Panc1 (cell line): ENCODE measurements at regions not wholly inside any gene's neighbourhood (a gene's known extent, or its start where the extent isn't known, plus 50 kb on each side); places are given as distances from the start of the nearest gene placed in this dataset.

Source experiments
- ATAC-seq: fragments of 200-7000 bp; cut with Tn5 transposase; 2 replicates; pipeline ENCODE4 v1.9.1; 2020; ENCODE audit warnings: mild to moderate bottlenecking, moderate library complexity
- BruUV-seq: library from RNA; stranded (reverse); fragments of 400-500 nt; replicated peaks from 2 replicates; lab custom pipeline; 2021; lab: Mats Ljungman, UMichigan
- CTCF ChIA-PET: fragments of 300-600 bp; sonication (Branson Sonifier 250); formaldehyde crosslinking; loops from one replicate; lab custom pipeline; 2022; ENCODE audit warnings: antibody characterized with exemption; lab: Charles Lee
- POLR2A ChIA-PET: fragments of 300-600 bp; sonication (Branson Sonifier 250); formaldehyde crosslinking; loops from one replicate; lab custom pipeline; 2022; ENCODE audit warnings: antibody characterized with exemption; lab: Charles Lee
- DNase-seq: peaks from one replicate; pipeline ENCODE4 v3.0.0-alpha.2; 2010; ENCODE audit warnings: low read depth, low spot score
- H3K27ac ChIP-seq: 2 replicates; pipeline ENCODE4 v1.5.1; 2011; ENCODE audit warnings: mild to moderate bottlenecking, low read length, inconsistent platforms
- H3K27me3 ChIP-seq: fragments of 200-500 bp; sonication (Bioruptor generic); 2 replicates; pipeline ENCODE4 v1.6.0; 2014; ENCODE audit warnings: low read length, inconsistent platforms; ENCODE audit not compliant: control insufficient read depth, insufficient read depth
- H3K36me3 ChIP-seq: fragments of 200-500 bp; sonication (Bioruptor generic); 2 replicates; pipeline ENCODE4 v1.5.1; 2014; ENCODE audit warnings: inconsistent platforms, mild to moderate bottlenecking, low read length, moderate library complexity; ENCODE audit not compliant: control insufficient read depth, insufficient read depth
- H3K4me1 ChIP-seq: 2 replicates; pipeline ENCODE4 v1.5.1; 2011; ENCODE audit warnings: inconsistent platforms, mild to moderate bottlenecking, low read length, moderate library complexity; ENCODE audit not compliant: control insufficient read depth, insufficient read depth
- H3K4me3 ChIP-seq, 2 experiments: 2 replicates each; pipeline ENCODE4 v1.5.1; 2011 to 2012; ENCODE audit warnings: low read depth in 2 of 2, low read length in 2 of 2, mild to moderate bottlenecking in 2 of 2, inconsistent platforms in 1 of 2, moderate library complexity in 1 of 2
- H3K9me3 ChIP-seq: fragments of 200-500 bp; sonication (Bioruptor generic); 2 replicates; pipeline ENCODE4 v1.5.1; 2014; ENCODE audit warnings: low read depth, mild to moderate bottlenecking, inconsistent platforms, low read length, moderate library complexity; ENCODE audit not compliant: control insufficient read depth, insufficient read depth
- POLR2AphosphoS5 ChIP-seq: IDR thresholded peaks from 2 replicates; pipeline ENCODE4 v1.6.1; 2012; ENCODE audit warnings: mild to moderate bottlenecking, low read depth, low read length, moderate library complexity
- SIN3A ChIP-seq: IDR thresholded peaks from 2 replicates; pipeline ENCODE4 v1.6.1; 2012; ENCODE audit warnings: low read depth, mild to moderate bottlenecking, low read length, moderate library complexity, borderline replicate concordance; ENCODE audit not compliant: insufficient read depth
- TCF7L2 ChIP-seq: IDR thresholded peaks from 2 replicates; pipeline ENCODE4 v1.6.1; 2011; ENCODE audit warnings: mild to moderate bottlenecking, low read depth, low read length, inconsistent platforms
- in situ Hi-C: cut with HindIII; loops from 2 replicates; pipeline ENCODE4 v1.10.0; 2016; ENCODE audit warnings: low sequenced_read_pairs, low pct_unique_long_range_greater_than_20kb
- intact Hi-C: fragments of 100-400 bp; cut with micrococcal nuclease; formaldehyde crosslinking; loops from one replicate; pipeline ENCODE4 v1.10.0; 2022; ENCODE audit not compliant: unreplicated experiment
- TF ChIP-seq, protein P1 (sequence below), 2 experiments: IDR thresholded peaks; 2 replicates each; pipeline ENCODE4 v1.6.1; 2011 to 2012; ENCODE audit warnings: low read depth in 2 of 2, control low read depth in 1 of 2, low read length in 1 of 2, mild to moderate bottlenecking in 1 of 2, moderate library complexity in 1 of 2; ENCODE audit not compliant: insufficient read depth in 1 of 2
- TF ChIP-seq, protein P2 (sequence below): fragments of 450-650 bp; IDR thresholded peaks from 2 replicates; pipeline ENCODE4 v1.5.1; 2017; ENCODE audit warnings: mild to moderate bottlenecking

DNA sequence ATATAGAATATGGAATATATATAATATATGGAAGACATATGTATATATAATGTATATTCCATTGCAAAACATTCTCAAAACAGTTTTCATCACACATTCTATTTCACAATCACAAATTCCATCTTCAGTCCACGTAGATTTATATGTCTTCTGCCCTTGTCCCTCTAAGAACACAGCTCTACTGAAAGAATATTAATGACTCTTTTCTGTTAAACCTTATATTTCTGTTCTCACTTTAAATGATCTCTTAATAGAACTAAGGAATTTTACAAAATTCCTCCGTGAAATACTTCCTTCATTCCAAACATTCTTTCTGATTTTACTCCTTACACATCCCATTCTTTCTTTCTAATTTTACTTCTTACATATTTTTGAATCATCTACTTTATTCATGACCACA, 1043.1 kb upstream of the PABPC4L start:
- Histone ChIP-seq H3K4me1 (no peaks in the 10 kb centered on the region), H3K36me3 (no peaks in the 10 kb centered on the region), H3K4me3 (no peak overlapping the region), H3K27ac (no peak overlapping the region), H3K27me3 (no peaks in the 10 kb centered on the region), H3K9me3 (no peaks in the 10 kb centered on the region)
- TF ChIP-seq, protein P1, sequence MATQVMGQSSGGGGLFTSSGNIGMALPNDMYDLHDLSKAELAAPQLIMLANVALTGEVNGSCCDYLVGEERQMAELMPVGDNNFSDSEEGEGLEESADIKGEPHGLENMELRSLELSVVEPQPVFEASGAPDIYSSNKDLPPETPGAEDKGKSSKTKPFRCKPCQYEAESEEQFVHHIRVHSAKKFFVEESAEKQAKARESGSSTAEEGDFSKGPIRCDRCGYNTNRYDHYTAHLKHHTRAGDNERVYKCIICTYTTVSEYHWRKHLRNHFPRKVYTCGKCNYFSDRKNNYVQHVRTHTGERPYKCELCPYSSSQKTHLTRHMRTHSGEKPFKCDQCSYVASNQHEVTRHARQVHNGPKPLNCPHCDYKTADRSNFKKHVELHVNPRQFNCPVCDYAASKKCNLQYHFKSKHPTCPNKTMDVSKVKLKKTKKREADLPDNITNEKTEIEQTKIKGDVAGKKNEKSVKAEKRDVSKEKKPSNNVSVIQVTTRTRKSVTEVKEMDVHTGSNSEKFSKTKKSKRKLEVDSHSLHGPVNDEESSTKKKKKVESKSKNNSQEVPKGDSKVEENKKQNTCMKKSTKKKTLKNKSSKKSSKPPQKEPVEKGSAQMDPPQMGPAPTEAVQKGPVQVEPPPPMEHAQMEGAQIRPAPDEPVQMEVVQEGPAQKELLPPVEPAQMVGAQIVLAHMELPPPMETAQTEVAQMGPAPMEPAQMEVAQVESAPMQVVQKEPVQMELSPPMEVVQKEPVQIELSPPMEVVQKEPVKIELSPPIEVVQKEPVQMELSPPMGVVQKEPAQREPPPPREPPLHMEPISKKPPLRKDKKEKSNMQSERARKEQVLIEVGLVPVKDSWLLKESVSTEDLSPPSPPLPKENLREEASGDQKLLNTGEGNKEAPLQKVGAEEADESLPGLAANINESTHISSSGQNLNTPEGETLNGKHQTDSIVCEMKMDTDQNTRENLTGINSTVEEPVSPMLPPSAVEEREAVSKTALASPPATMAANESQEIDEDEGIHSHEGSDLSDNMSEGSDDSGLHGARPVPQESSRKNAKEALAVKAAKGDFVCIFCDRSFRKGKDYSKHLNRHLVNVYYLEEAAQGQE (IDR thresholded peaks at IDR 0.05; ENCODE audit: insufficient read depth in 1 of 2, low read depth in 2 of 2, low read length in 1 of 2) = no peak
- TF ChIP-seq, protein P2, sequence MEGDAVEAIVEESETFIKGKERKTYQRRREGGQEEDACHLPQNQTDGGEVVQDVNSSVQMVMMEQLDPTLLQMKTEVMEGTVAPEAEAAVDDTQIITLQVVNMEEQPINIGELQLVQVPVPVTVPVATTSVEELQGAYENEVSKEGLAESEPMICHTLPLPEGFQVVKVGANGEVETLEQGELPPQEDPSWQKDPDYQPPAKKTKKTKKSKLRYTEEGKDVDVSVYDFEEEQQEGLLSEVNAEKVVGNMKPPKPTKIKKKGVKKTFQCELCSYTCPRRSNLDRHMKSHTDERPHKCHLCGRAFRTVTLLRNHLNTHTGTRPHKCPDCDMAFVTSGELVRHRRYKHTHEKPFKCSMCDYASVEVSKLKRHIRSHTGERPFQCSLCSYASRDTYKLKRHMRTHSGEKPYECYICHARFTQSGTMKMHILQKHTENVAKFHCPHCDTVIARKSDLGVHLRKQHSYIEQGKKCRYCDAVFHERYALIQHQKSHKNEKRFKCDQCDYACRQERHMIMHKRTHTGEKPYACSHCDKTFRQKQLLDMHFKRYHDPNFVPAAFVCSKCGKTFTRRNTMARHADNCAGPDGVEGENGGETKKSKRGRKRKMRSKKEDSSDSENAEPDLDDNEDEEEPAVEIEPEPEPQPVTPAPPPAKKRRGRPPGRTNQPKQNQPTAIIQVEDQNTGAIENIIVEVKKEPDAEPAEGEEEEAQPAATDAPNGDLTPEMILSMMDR = no peak
- TF ChIP-seq TCF7L2 (no peak), POLR2AphosphoS5 (no peak), SIN3A (no peak)
- intact Hi-C loops (no loop called here), in situ Hi-C loops (no loop called here)
- ATAC-seq = no peak
- no TSS peak for BruUV-seq
- DNase-seq = no peak
- CTCF ChIA-PET = no interaction called here
- POLR2A ChIA-PET = no interaction called here

DNA sequence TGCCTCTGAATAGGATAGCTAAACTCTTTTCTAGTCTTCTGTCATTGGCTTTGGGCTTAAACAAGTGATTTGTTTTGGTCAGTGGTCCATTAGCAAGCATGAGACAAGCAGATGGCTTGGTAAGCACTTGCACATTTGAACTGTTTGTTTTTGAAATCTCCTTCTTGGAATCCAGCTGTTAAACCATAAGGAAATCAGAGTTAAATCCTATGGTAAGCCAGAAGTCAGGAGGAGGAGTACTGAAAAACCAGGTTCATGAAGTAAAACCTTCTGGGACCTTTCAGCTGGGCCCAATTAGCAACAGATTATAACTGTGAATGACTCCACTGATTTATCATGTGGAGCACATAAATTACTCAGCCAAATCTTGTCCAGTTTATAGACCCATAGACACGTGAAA, 1042.5 kb upstream of the PABPC4L start:
- in situ Hi-C loops = no loop called here
- ChIA-PET CTCF (no interaction called here), POLR2A (no interaction called here)
- BruUV-seq = no TSS peak
- DNase-seq (no peak), ATAC-seq (no peak)
- no peaks in the 10 kb centered on the region for H3K27me3 ChIP-seq
- intact Hi-C loops = no loop called here
- no peaks in the 10 kb centered on the region for H3K36me3 ChIP-seq
- H3K27ac ChIP-seq = no peak overlapping the region
- H3K4me3 ChIP-seq = no peak overlapping the region
- H3K9me3 ChIP-seq = no peaks in the 10 kb centered on the region
- TF ChIP-seq, protein P1 (IDR thresholded peaks at IDR 0.05; ENCODE audit: insufficient read depth in 1 of 2, low read depth in 2 of 2, low read length in 1 of 2) = no peak
- TF ChIP-seq TCF7L2 (no peak), SIN3A (no peak), POLR2AphosphoS5 (no peak)
- TF ChIP-seq, protein P2 = no peak
- no peaks in the 10 kb centered on the region for H3K4me1 ChIP-seq
